ENCODE measurements at regions not wholly inside any gene's neighbourhood (a gene's known extent, or its start where the extent isn't known, plus 50 kb on each side); places are given as distances from the start of the nearest gene placed in this dataset.

- POLR2A ChIA-PET = no interaction called here
- CTCF ChIA-PET = no interaction called here
- intact Hi-C loops (cut with micrococcal nuclease) = no loop called here
Measured at GRCh38 chr7:94264756-94265155, 129.9 kb upstream of the COL1A2 start.

More at GRCh38 chr7:94264756-94265155, 129.9 kb upstream of the COL1A2 start:
- no peak for TF ChIP-seq GATA2 (IDR thresholded peaks at IDR 0.05; ENCODE audit: insufficient read depth, insufficient read length, low read depth, low read length)
- TF ChIP-seq MYC (IDR thresholded peaks at IDR 0.05; ENCODE audit: low read depth, low read length) = no peak
- no peak for TF ChIP-seq CTCF (IDR thresholded peaks at IDR 0.05; ENCODE audit: extremely low read depth in 1 of 2, insufficient read depth in 1 of 2, low read depth in 1 of 2, low read length in 2 of 2)
- TF ChIP-seq JUN (IDR thresholded peaks at IDR 0.05; ENCODE audit: borderline replicate concordance, insufficient read depth, insufficient read length, low read depth) = no peak
- no peak for TF ChIP-seq POLR2A (IDR thresholded peaks at IDR 0.05; ENCODE audit: low read depth, low read length)
- no peak for TF ChIP-seq EZH2 (IDR thresholded peaks at IDR 0.05; ENCODE audit: borderline replicate concordance, low read depth, low read length, severe bottlenecking)
- no peak for TF ChIP-seq MAX (IDR thresholded peaks at IDR 0.05; ENCODE audit: insufficient read depth, insufficient read length)
- no peak for TF ChIP-seq POLR2AphosphoS5 (IDR thresholded peaks at IDR 0.05; ENCODE audit: insufficient read depth, low read depth, low read length)
- TF ChIP-seq FOS (IDR thresholded peaks at IDR 0.05; ENCODE audit: borderline replicate concordance, insufficient read depth, low read length) = no peak
- no peak overlapping the region for H2AFZ ChIP-seq (ENCODE audit: low read depth, low read length)
- H3K4me1 ChIP-seq (ENCODE audit: control insufficient read depth, extremely low read depth, insufficient read depth, low read length) = no peaks in the 10 kb centered on the region
- H3K4me2 ChIP-seq (ENCODE audit: insufficient read depth, low read length) = no peak overlapping the region
- dilution Hi-C loops (cut with MboI; ENCODE audit: extremely low pct_ligation_motif_present, low sequenced_read_pairs) = no loop called here
- no TSS peak for BruUV-seq (replicated peaks)
- H3K36me3 ChIP-seq (ENCODE audit: control insufficient read depth in 2 of 2, extremely low read depth in 1 of 2, insufficient read depth in 2 of 2, low read length in 2 of 2) = no peaks in the 10 kb centered on the region
- no peaks in the 10 kb centered on the region for H4K20me1 ChIP-seq (replicated peaks; ENCODE audit: control insufficient read depth, extremely low read depth, insufficient read depth, low read length)
- H3K9ac ChIP-seq (replicated peaks; ENCODE audit: extremely low read depth, insufficient read depth, low read length) = no peak overlapping the region
- FAIRE-seq (no peak), DNase-seq (ENCODE audit: low read depth, low spot score) (no peak)
- H3K79me2 ChIP-seq (ENCODE audit: control insufficient read depth, insufficient read depth, low read length) = no peaks in the 10 kb centered on the region
- H3K4me3 ChIP-seq (replicated peaks in 1 of 3; ENCODE audit: insufficient read depth in 1 of 3, low read depth in 1 of 3, low read length in 3 of 3) = no peak overlapping the region
- H3K27me3 ChIP-seq (ENCODE audit: control insufficient read depth in 2 of 2, insufficient read depth in 2 of 2, low read length in 2 of 2) = no peaks in the 10 kb centered on the region
- H3K27ac ChIP-seq (ENCODE audit: insufficient read depth, low read depth, low read length) = no peak overlapping the region
- no peaks in the 10 kb centered on the region for H3K9me1 ChIP-seq (replicated peaks; ENCODE audit: control insufficient read depth, extremely low read depth, insufficient read depth, low read length)
- no peaks in the 10 kb centered on the region for H3K9me3 ChIP-seq (replicated peaks; ENCODE audit: control insufficient read depth, insufficient read depth, low read length)
